Lower lobe of right lung (tissue), 2 donors: ENCODE measurements at regions not wholly inside any gene's neighbourhood (a gene's known extent, or its start where the extent isn't known, plus 50 kb on each side); places are given as distances from the start of the nearest gene placed in this dataset.

Experiments used
- ATAC-seq, 2 donors: fragments of 200-7000 bp; cut with Tn5 transposase; one replicate each; pipeline ENCODE4 v1.9.1; 2020 to 2022; ENCODE audit warnings: mild to moderate bottlenecking in 2 of 2, moderate library complexity in 2 of 2
- DNase-seq: peaks from one replicate; pipeline ENCODE4 v3.0.0-alpha.2; 2020
- H3K27ac ChIP-seq: fragments of 200-600 bp; one replicate; pipeline ENCODE4 v1.8.0; 2022
- H3K27me3 ChIP-seq: fragments of 200-600 bp; one replicate; pipeline ENCODE4 v1.8.0; 2022; ENCODE audit warnings: low read depth
- H3K36me3 ChIP-seq: fragments of 200-600 bp; one replicate; pipeline ENCODE4 v1.8.0; 2022; ENCODE audit warnings: mild to moderate bottlenecking
- H3K4me1 ChIP-seq: fragments of 200-600 bp; one replicate; pipeline ENCODE4 v1.8.0; 2022
- H3K4me3 ChIP-seq: fragments of 200-600 bp; one replicate; pipeline ENCODE4 v1.8.0; 2022; ENCODE audit warnings: mild to moderate bottlenecking
- H3K9me3 ChIP-seq: fragments of 200-600 bp; one replicate; pipeline ENCODE4 v1.8.0; 2022
- CTCF ChIP-seq: fragments of 200-600 bp; IDR thresholded peaks from one replicate; pipeline ENCODE4 v1.8.0; 2022; ENCODE audit warnings: antibody characterized with exemption, mild to moderate bottlenecking
- intact Hi-C: fragments of 100-400 bp; cut with DNase I; formaldehyde crosslinking; loops from one replicate; pipeline ENCODE4 v1.11.0; 2022
- donor health status: DM: no; HTN: yes; CAD: no; lungs with severe emphysema.

GRCh38 chr1:168400139-168400538 lies 119.5 kb downstream of the TBX19 start:
- no peak for TF ChIP-seq CTCF
- no peak for ATAC-seq
- Histone ChIP-seq H3K9me3 (no peaks in the 10 kb centered on the region), H3K36me3 (no peaks in the 10 kb centered on the region), H3K4me3 (no peak overlapping the region), H3K27me3 (no peaks in the 10 kb centered on the region), H3K27ac (no peak overlapping the region), H3K4me1 (peaks cover 6% of the 10 kb centered on the region)
- no peak for DNase-seq
- intact Hi-C loops = no loop called here

DNA sequence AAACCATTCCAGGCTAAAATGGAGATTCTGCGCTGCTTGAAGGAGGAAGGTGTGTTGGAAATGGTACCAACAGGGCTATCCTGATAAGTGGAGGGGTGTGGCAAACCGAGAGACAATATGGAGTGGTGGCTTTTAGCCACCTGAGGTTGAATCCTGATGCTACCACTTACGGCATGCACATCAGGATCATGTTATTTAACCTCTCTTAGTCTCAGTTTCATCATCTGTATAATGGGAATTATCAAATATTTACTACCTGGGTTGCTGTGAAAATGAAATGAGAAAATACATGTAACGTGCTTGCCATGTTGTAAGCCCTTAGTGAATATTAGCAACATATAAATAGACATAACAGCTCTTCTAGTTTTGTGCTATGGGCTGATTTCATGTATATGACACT lies 117.1 kb downstream of the TBX19 start:
- Histone ChIP-seq H3K4me3 (no peak overlapping the region), H3K9me3 (no peaks in the 10 kb centered on the region), H3K27me3 (no peaks in the 10 kb centered on the region), H3K27ac (no peak overlapping the region), H3K36me3 (no peaks in the 10 kb centered on the region), H3K4me1 (peaks cover 6% of the 10 kb centered on the region)
- DNase-seq (no peak), ATAC-seq (no peak)
- intact Hi-C loops = no loop called here
- TF ChIP-seq CTCF = no peak

GRCh38 chr1:168396940-168397684 lies 116.4 kb downstream of the TBX19 start:
- no peak for DNase-seq
- intact Hi-C loops = no loop called here
- Histone ChIP-seq H3K27ac (no peak overlapping the region), H3K9me3 (no peaks in the 10 kb centered on the region), H3K4me3 (no peak overlapping the region), H3K36me3 (no peaks in the 10 kb centered on the region), H3K4me1 (peaks cover 6% of the 10 kb centered on the region), H3K27me3 (no peaks in the 10 kb centered on the region)
- no peak for TF ChIP-seq CTCF
- ATAC-seq = no peak

DNA sequence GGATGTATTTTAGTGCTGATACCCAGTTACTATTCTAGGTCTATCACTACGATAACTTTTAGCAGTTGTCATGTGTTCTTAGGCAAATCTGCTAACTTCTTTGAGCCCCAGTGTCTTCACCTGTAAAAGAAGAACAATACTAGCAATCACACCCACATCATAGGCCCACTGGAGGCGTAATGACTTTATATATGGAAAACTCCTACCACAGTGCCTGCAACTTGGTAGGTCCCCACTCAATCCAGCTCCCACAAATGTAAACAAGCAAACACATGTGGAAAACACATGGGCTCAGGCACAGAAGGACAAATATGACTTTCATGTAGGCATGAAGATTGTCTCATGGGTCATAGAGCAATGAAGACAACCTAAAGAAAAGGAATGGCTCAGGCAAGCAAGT lies 115.8 kb downstream of the TBX19 start:
- Histone ChIP-seq H3K4me1 (peaks cover 6% of the 10 kb centered on the region), H3K9me3 (no peaks in the 10 kb centered on the region), H3K27ac (no peak overlapping the region), H3K36me3 (no peaks in the 10 kb centered on the region), H3K4me3 (no peak overlapping the region), H3K27me3 (no peaks in the 10 kb centered on the region)
- no peak for DNase-seq
- no peak for ATAC-seq
- intact Hi-C loops = no loop called here
- no peak for TF ChIP-seq CTCF

GRCh38 chr1:168394858-168395257 lies 114.2 kb downstream of the TBX19 start:
- ATAC-seq (no peak), DNase-seq (no peak)
- intact Hi-C loops = no loop called here
- Histone ChIP-seq H3K27ac (no peak overlapping the region), H3K4me3 (no peak overlapping the region), H3K27me3 (no peaks in the 10 kb centered on the region), H3K4me1 (peaks cover 6% of the 10 kb centered on the region), H3K9me3 (no peaks in the 10 kb centered on the region), H3K36me3 (no peaks in the 10 kb centered on the region)
- no peak for TF ChIP-seq CTCF
